Muscle of back (tissue), 3 donors: ENCODE measurements at regions not wholly inside any gene's neighbourhood (a gene's known extent, or its start where the extent isn't known, plus 50 kb on each side); places are given as distances from the start of the nearest gene placed in this dataset.
"Not testable (repeated sequence)": the region's sequence is repeated elsewhere in the genome, so short reads cannot be mapped to it uniquely, and the experiment has no call there.

Experiments used
- DNase-seq, 3 donors: peaks; one replicate each; pipeline versions ENCODE4 v3.0.0 to v3.0.0-alpha.2; 2013

GRCh38 chr5:145574889-145575573 is 260.1 kb downstream of the PRELID2 start:
- no peak for DNase-seq

GRCh38 chr5:145568581-145568980 is 266.6 kb downstream of the PRELID2 start:
- no peak for DNase-seq

- DNase-seq, result no peak
Measured at GRCh38 chr5:145562931-145563330, 272.2 kb downstream of the PRELID2 start.

GRCh38 chr5:145558288-145558687 is 276.9 kb downstream of the PRELID2 start:
- DNase-seq, result no peak

- DNase-seq, result no peak
Measured at GRCh38 chr5:145557345-145557744, 277.8 kb downstream of the PRELID2 start.

GRCh38 chr5:145554399-145554798 is 280.7 kb downstream of the PRELID2 start:
- DNase-seq, result peak in 1 of 3 donors; percentile 32

GRCh38 chr5:145553177-145553576 is 282.0 kb downstream of the PRELID2 start:
- DNase-seq, result no peak

- no peak for DNase-seq
Measured at GRCh38 chr5:145551714-145552113, 283.4 kb downstream of the PRELID2 start.

GRCh38 chr5:145548097-145548496 is 287.0 kb downstream of the PRELID2 start:
- no peak for DNase-seq

GRCh38 chr5:145544401-145544800 is 290.7 kb downstream of the PRELID2 start:
- DNase-seq, result no peak

GRCh38 chr5:145543968-145544367 is 291.2 kb downstream of the PRELID2 start:
- no peak for DNase-seq

- DNase-seq, result no peak
Measured at GRCh38 chr5:145540375-145540774, 294.8 kb downstream of the PRELID2 start.

- DNase-seq, result peak in 1 of 3 donors; percentile 7
Measured at GRCh38 chr5:145539201-145539600, 295.9 kb downstream of the PRELID2 start.

GRCh38 chr5:145536133-145536532 is 299.0 kb downstream of the PRELID2 start:
- peak in 1 of 3 donors; percentile 20 for DNase-seq

- peak in 1 of 3 donors; percentile 54 for DNase-seq
Measured at GRCh38 chr5:145531038-145531734, 304.0 kb downstream of the PRELID2 start.

- no peak for DNase-seq
Measured at GRCh38 chr5:145521523-145521922, 313.6 kb downstream of the PRELID2 start.

- no peak for DNase-seq
Measured at GRCh38 chr5:145521066-145521465, 314.1 kb downstream of the PRELID2 start.

GRCh38 chr5:145520335-145520734 is 314.8 kb downstream of the PRELID2 start:
- DNase-seq, result no peak

GRCh38 chr5:145517588-145517987 is 317.6 kb downstream of the PRELID2 start:
- not testable (repeated sequence) for DNase-seq

- DNase-seq, result no peak
Measured at GRCh38 chr5:145511351-145511750, 323.8 kb downstream of the PRELID2 start.

GRCh38 chr5:145510769-145511168 is 324.4 kb downstream of the PRELID2 start:
- no peak for DNase-seq

GRCh38 chr5:145510324-145510723 is 324.8 kb downstream of the PRELID2 start:
- peak; percentile 24 to 67 (median 26) for DNase-seq

GRCh38 chr5:145509336-145510136 is 325.6 kb downstream of the PRELID2 start:
- no peak for DNase-seq
